Sigmoid colon (tissue), 4 donors: ENCODE measurements at regions not wholly inside any gene's neighbourhood (a gene's known extent, or its start where the extent isn't known, plus 50 kb on each side); places are given as distances from the start of the nearest gene placed in this dataset.

Source experiments
- EP300 ChIP-seq, 4 donors: sonication (generic); formaldehyde crosslinking; IDR thresholded peaks; one replicate each; pipeline ENCODE4 v1.6.1; 2017; ENCODE audit warnings: antibody characterized with exemption in 4 of 4
- POLR2A ChIP-seq, 2 donors: fragments of 450-650 bp; IDR thresholded peaks; one replicate each; pipeline ENCODE4 v1.6.1; 2016; ENCODE audit warnings: antibody characterized with exemption in 2 of 2, mild to moderate bottlenecking in 2 of 2, moderate library complexity in 2 of 2
- TF ChIP-seq, protein P1 (sequence below), 4 experiments: fragments of 450-650 bp in 3 of 4; fragments of 200-600 bp in 1 of 4; IDR thresholded peaks; one replicate each; pipeline ENCODE4 v1.5.1; 2016 to 2019; ENCODE audit warnings: antibody characterized with exemption in 4 of 4, mild to moderate bottlenecking in 3 of 4, moderate library complexity in 2 of 4

DNA sequence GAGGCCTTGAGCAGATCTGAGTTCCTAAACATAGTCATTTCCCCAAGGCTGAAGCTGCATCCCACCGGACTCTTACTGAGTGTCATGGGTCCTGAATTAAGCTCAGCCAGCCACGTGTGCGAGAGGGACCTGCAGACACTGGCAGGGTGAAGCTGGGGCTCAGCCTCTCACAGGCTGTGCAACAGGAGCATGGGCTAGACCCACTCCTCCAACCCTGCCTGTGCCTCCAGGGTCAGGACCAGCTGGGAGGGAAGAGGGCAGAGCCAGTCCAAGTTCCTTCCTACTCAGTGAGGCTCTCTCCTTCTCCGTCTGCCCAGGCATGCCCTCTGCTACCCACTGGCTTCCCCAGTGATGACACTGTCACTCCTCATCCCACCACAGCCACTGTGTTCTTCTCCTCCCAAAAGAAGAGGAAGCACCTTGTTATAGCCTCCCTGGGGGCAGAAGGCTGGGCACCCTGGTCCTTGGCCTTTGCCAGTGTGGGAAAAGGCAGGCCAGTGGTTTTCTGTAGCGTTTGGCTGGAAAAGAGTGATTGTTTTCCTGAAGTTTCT is 78.9 kb downstream of the KCNF1 start:
- TF ChIP-seq POLR2A (IDR thresholded peaks at IDR 0.05) (no peak), EP300 (IDR thresholded peaks at IDR 0.05) (no peak)
- TF ChIP-seq, protein P1, sequence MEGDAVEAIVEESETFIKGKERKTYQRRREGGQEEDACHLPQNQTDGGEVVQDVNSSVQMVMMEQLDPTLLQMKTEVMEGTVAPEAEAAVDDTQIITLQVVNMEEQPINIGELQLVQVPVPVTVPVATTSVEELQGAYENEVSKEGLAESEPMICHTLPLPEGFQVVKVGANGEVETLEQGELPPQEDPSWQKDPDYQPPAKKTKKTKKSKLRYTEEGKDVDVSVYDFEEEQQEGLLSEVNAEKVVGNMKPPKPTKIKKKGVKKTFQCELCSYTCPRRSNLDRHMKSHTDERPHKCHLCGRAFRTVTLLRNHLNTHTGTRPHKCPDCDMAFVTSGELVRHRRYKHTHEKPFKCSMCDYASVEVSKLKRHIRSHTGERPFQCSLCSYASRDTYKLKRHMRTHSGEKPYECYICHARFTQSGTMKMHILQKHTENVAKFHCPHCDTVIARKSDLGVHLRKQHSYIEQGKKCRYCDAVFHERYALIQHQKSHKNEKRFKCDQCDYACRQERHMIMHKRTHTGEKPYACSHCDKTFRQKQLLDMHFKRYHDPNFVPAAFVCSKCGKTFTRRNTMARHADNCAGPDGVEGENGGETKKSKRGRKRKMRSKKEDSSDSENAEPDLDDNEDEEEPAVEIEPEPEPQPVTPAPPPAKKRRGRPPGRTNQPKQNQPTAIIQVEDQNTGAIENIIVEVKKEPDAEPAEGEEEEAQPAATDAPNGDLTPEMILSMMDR (IDR thresholded peaks at IDR 0.05) = no peak
